DMS53 treated with DMSO at 0.1 percent for 48 hours (cell line): ENCODE measurements at regions not wholly inside any gene's neighbourhood (a gene's known extent, or its start where the extent isn't known, plus 50 kb on each side); places are given as distances from the start of the nearest gene placed in this dataset.
A peak's percentile ranks its signal among the peaks of the same experiment; 100 is the strongest.
"Not testable (repeated sequence)": the region's sequence is repeated elsewhere in the genome, so short reads cannot be mapped to it uniquely, and the experiment has no call there.

ENCODE experiments used
- DNase-seq: peaks from one replicate; lab custom pipeline; 2025; ENCODE audit not compliant: unreplicated experiment; lab: John Stamatoyannopoulos, UW

DNA sequence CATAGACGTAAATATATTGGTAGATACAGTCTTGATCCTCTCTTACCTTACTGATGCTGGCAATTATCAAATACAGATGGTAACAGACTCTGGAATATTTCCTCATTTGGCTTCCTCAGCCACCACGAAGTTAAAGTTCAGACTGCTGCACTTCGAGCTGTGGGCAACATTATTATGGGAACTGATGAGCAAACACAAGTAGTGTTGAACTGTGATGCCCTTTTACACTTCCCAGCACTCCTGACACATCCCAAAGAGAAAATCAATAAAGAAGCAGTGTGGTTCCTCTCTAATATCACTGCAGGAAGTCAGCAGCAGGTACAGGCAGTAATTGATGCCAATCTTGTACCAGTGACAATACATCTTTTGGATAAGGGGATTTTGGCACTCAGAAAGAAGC, 162.7 kb upstream of the NT5E start:
- DNase-seq = no peak

DNA sequence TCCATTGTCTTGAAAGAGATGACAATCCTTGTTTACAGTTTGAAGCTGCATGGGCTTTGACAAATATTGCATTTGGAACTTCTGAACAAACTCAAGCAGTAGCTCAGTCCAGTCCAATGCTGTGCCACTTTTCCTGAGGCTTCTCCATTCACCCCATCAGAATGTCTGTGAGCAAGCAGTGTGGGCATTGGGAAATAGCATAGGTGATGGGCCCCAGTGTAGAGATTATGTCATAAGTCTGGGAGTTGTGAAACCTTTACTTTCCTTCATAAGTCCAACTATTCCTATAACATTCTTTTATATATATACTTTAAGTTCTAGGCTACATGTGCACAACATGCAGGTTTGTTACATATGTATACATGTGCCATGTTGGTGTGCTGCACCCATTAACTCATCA, 163.4 kb upstream of the NT5E start:
- not testable (repeated sequence) for DNase-seq

DNA sequence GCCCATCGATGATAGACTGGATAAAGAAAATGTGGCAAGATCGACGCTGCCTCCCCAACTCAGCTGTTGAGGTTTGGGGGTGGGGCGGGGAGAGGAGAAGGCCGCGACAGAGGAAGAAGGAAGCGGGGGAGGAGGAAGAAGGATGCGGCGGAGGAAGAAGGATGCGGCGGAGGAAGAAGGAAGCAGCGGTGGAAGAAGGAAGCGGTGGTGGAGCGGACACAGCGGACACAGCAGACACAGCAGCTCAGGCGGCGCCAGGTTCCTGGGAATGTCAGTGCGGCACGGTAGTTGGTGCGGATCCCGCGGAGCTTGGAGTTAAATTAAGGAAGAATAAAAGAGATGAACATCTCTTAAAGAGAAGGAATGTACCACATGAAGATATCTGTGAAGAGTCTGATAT, 163.9 kb upstream of the NT5E start:
- DNase-seq = no peak

- no peak for DNase-seq
Observed at GRCh38 chr6:85285114-85285513, 164.8 kb upstream of the NT5E start.

- no peak for DNase-seq
Observed at GRCh38 chr6:85283436-85283835, 166.4 kb upstream of the NT5E start.

GRCh38 chr6:85278466-85279035, 171.3 kb upstream of the NT5E start:
- no peak for DNase-seq

- DNase-seq = not testable (repeated sequence)
Observed at GRCh38 chr6:85276026-85276425, 173.9 kb upstream of the NT5E start.

- no peak for DNase-seq
Observed at GRCh38 chr6:85275338-85275985, 174.4 kb upstream of the NT5E start.

GRCh38 chr6:85273870-85274269, 176.0 kb upstream of the NT5E start:
- no peak for DNase-seq

DNA sequence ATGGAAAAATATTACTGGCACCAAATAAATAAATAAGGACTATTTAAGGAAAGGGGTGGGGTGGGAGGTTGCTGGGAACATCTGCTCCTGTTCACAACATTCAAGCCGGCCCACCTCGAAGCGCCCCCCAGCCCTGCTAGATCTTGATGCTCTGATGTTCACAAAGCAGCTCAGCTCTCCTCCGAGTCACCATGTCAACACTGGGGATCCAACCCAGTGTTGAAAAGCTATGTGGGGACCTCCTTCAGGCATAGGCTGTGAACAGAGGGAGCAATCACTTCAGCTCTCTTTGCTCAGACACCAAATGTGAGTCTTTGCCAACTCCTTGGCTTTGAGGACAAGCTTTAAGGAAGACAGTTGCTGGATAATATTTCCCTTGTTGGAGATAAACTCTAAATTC, 176.8 kb upstream of the NT5E start:
- no peak for DNase-seq

- no peak for DNase-seq
Observed at GRCh38 chr6:85272592-85272991, 177.3 kb upstream of the NT5E start.

- no peak for DNase-seq
Observed at GRCh38 chr6:85262621-85263020, 187.3 kb upstream of the NT5E start.

DNA sequence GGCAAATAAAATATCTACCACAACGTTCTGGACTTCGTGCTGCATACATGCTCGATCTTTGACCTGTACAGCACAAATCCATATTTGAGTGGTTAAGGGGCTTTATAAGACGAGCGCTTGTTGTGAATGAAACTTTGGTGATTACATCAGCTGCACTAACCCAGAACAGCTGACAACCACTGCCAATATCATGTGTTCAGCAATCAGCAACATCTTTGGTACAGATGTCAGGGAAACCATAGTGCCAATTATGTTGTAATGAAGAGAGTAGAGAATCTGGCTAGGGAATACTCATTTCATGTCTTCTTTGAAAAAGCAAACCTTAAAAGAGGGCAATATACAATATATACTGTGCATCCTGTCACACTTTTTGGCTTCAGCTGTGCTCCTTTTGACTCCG, 188.6 kb upstream of the NT5E start:
- DNase-seq = no peak

DNA sequence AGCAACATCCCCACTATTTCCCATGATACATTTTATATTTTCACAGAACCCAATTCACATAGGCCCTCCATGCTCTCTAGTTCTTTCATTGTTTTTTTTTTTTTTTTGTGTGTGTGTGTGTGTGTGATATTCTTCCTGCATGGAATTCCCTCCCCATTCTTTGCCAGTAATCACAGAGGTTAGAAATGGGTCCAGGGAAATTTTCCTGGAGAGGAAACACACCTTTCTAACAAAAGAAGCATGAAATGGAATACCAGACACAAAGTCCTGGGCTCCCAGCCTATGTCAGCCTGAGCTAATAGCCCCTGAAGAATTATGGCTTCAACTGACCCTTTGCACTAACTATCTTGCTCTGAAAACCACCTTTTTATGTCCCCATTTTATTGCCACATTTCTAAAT, 194.2 kb upstream of the NT5E start:
- no peak for DNase-seq

GRCh38 chr6:85252552-85252951, 197.3 kb upstream of the NT5E start:
- no peak for DNase-seq

DNA sequence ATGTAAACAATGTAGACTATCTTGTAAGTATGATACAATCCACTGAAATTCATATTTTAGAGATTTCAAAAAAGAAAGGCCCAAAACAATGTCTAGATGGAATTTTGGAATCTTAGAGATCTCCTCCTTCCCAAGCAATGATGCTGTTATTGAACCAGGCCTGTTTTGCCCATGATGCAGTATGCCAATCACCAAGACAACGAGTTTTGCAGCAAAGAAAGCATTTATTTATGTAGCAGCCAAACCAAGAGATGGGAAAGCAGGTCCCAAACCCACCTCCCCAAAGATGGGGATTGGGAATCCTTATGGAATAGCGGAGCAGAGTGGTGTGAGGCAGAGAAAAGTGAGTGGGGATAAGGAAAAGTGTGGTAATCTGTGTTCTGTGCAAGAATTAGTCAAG, 197.8 kb upstream of the NT5E start:
- no peak for DNase-seq

GRCh38 chr6:85251300-85251699, 198.6 kb upstream of the NT5E start:
- no peak for DNase-seq

GRCh38 chr6:85250586-85251220, 199.2 kb upstream of the NT5E start:
- DNase-seq = peak; percentile 29

- DNase-seq = no peak
Observed at GRCh38 chr6:85245004-85245403, 204.9 kb upstream of the NT5E start.

GRCh38 chr6:85241498-85242052, 208.3 kb upstream of the NT5E start:
- no peak for DNase-seq

- no peak for DNase-seq
Observed at GRCh38 chr6:85240787-85241385, 209.0 kb upstream of the NT5E start.

DNA sequence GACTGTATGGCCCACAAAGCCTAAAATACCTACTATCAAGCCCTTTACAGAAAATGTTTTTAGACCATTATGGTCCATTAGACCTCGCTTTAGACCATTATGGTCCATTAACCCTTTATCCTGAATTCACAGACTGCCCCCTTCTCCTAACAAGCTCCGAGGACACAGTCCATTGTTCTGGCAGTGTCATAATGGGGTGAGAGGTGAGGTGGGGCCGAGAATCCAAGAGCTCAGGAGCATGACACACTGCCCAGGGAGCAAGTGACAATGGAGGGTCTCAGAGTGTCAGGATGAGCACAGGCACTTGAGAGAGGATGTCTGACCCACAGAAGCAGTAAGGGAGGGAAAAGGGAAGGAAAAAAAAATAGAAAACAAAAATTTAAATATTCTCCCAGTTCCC, 212.4 kb upstream of the NT5E start:
- no peak for DNase-seq
